ENCODE measurements at regions not wholly inside any gene's neighbourhood (a gene's known extent, or its start where the extent isn't known, plus 50 kb on each side); places are given as distances from the start of the nearest gene placed in this dataset.

DNA sequence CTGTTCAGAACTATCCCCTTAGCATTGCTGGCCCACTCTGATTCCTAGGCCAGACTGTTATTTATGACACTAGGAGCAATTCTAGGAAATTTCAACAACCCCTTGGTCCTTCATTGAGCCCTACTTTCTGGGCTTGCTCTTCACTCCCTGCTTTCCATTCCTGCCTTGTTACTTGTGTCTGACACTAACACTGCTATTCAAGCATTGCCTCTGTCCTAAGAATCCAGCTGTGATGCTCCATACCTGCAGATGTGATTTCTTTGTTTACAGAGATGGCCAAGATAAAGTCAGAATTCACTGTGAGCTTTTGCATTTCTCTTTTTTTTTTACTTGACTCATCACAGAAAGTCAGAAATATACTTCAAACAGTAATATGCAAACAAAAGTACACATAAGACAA lies 377.2 kb upstream of the GOT2 start:
- Histone ChIP-seq H3K4me3 (no peak overlapping the region), H4K20me1 (ENCODE audit: control insufficient read depth, insufficient read depth) (no peaks in the 10 kb centered on the region), H3K9ac (ENCODE audit: control insufficient read depth, insufficient read depth, low read length) (no peak overlapping the region), H3K79me2 (ENCODE audit: control insufficient read depth, insufficient read depth, low read length) (no peaks in the 10 kb centered on the region), H3K4me1 (ENCODE audit: control insufficient read depth, insufficient read depth, low read length) (no peaks in the 10 kb centered on the region), H2AFZ (ENCODE audit: control insufficient read depth, low read depth, low read length) (no peak overlapping the region), H3K36me3 (ENCODE audit: control insufficient read depth in 2 of 2, insufficient read depth in 2 of 2, low read length in 1 of 2) (no peaks in the 10 kb centered on the region), H3K9me3 (replicated peaks; ENCODE audit: control insufficient read depth, insufficient read depth, low read length) (no peaks in the 10 kb centered on the region), H3K27me3 (replicated peaks in 1 of 2; ENCODE audit: control insufficient read depth in 2 of 2, insufficient read depth in 2 of 2, low read length in 1 of 2) (no peaks in the 10 kb centered on the region), H3K27ac (ENCODE audit: control insufficient read depth, insufficient read depth) (no peak overlapping the region), H3K4me2 (ENCODE audit: control insufficient read depth, insufficient read depth) (no peak overlapping the region)
- BruUV-seq (replicated peaks): no TSS peak
- no peak for FAIRE-seq
- in situ Hi-C loops (cut with MboI): no loop called here
- no peak for DNase-seq (ENCODE audit: low read depth, low spot score)
- ATAC-seq: no peak
- ChIA-PET POLR2A (no interaction called here), SMC1A (ENCODE audit: uncharacterized antibody, unreplicated experiment) (no interaction called here), RAD21 (ENCODE audit: unreplicated experiment) (no interaction called here), CTCF (no interaction called here)
- intact Hi-C loops (cut with micrococcal nuclease; ENCODE audit: unreplicated experiment): no loop called here
- TF ChIP-seq FOS (IDR thresholded peaks at IDR 0.05; ENCODE audit: borderline replicate concordance, extremely low read depth, insufficient read length) (no peak), ESRRA (IDR thresholded peaks at IDR 0.05; ENCODE audit: low read length) (no peak), SREBF1 (IDR thresholded peaks at IDR 0.05; ENCODE audit: low read length) (no peak), CBX5 (IDR thresholded peaks at IDR 0.05; ENCODE audit: low read depth) (no peak), NBN (IDR thresholded peaks at IDR 0.05) (no peak), FOXM1 (IDR thresholded peaks at IDR 0.05; ENCODE audit: low read depth, low read length) (no peak), POLR2AphosphoS5 (IDR thresholded peaks at IDR 0.05; ENCODE audit: low read length) (no peak), YBX1 (IDR thresholded peaks at IDR 0.05) (no peak), TAF1 (IDR thresholded peaks at IDR 0.05; ENCODE audit: borderline replicate concordance, low read depth, low read length) (no peak)
- TF ChIP-seq, protein P1, sequence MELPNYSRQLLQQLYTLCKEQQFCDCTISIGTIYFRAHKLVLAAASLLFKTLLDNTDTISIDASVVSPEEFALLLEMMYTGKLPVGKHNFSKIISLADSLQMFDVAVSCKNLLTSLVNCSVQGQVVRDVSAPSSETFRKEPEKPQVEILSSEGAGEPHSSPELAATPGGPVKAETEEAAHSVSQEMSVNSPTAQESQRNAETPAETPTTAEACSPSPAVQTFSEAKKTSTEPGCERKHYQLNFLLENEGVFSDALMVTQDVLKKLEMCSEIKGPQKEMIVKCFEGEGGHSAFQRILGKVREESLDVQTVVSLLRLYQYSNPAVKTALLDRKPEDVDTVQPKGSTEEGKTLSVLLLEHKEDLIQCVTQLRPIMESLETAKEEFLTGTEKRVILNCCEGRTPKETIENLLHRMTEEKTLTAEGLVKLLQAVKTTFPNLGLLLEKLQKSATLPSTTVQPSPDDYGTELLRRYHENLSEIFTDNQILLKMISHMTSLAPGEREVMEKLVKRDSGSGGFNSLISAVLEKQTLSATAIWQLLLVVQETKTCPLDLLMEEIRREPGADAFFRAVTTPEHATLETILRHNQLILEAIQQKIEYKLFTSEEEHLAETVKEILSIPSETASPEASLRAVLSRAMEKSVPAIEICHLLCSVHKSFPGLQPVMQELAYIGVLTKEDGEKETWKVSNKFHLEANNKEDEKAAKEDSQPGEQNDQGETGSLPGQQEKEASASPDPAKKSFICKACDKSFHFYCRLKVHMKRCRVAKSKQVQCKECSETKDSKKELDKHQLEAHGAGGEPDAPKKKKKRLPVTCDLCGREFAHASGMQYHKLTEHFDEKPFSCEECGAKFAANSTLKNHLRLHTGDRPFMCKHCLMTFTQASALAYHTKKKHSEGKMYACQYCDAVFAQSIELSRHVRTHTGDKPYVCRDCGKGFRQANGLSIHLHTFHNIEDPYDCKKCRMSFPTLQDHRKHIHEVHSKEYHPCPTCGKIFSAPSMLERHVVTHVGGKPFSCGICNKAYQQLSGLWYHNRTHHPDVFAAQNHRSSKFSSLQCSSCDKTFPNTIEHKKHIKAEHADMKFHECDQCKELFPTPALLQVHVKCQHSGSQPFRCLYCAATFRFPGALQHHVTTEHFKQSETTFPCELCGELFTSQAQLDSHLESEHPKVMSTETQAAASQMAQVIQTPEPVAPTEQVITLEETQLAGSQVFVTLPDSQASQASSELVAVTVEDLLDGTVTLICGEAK (IDR thresholded peaks at IDR 0.05; ENCODE audit: borderline replicate concordance): no peak
- TF ChIP-seq, protein P2, sequence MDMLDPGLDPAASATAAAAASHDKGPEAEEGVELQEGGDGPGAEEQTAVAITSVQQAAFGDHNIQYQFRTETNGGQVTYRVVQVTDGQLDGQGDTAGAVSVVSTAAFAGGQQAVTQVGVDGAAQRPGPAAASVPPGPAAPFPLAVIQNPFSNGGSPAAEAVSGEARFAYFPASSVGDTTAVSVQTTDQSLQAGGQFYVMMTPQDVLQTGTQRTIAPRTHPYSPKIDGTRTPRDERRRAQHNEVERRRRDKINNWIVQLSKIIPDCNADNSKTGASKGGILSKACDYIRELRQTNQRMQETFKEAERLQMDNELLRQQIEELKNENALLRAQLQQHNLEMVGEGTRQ (IDR thresholded peaks at IDR 0.05; ENCODE audit: borderline replicate concordance, low read depth, low read length): no peak
- TF ChIP-seq, protein P3, sequence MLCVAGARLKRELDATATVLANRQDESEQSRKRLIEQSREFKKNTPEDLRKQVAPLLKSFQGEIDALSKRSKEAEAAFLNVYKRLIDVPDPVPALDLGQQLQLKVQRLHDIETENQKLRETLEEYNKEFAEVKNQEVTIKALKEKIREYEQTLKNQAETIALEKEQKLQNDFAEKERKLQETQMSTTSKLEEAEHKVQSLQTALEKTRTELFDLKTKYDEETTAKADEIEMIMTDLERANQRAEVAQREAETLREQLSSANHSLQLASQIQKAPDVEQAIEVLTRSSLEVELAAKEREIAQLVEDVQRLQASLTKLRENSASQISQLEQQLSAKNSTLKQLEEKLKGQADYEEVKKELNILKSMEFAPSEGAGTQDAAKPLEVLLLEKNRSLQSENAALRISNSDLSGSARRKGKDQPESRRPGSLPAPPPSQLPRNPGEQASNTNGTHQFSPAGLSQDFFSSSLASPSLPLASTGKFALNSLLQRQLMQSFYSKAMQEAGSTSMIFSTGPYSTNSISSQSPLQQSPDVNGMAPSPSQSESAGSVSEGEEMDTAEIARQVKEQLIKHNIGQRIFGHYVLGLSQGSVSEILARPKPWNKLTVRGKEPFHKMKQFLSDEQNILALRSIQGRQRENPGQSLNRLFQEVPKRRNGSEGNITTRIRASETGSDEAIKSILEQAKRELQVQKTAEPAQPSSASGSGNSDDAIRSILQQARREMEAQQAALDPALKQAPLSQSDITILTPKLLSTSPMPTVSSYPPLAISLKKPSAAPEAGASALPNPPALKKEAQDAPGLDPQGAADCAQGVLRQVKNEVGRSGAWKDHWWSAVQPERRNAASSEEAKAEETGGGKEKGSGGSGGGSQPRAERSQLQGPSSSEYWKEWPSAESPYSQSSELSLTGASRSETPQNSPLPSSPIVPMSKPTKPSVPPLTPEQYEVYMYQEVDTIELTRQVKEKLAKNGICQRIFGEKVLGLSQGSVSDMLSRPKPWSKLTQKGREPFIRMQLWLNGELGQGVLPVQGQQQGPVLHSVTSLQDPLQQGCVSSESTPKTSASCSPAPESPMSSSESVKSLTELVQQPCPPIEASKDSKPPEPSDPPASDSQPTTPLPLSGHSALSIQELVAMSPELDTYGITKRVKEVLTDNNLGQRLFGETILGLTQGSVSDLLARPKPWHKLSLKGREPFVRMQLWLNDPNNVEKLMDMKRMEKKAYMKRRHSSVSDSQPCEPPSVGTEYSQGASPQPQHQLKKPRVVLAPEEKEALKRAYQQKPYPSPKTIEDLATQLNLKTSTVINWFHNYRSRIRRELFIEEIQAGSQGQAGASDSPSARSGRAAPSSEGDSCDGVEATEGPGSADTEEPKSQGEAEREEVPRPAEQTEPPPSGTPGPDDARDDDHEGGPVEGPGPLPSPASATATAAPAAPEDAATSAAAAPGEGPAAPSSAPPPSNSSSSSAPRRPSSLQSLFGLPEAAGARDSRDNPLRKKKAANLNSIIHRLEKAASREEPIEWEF (IDR thresholded peaks at IDR 0.05; ENCODE audit: insufficient replicate concordance, low read depth, low read length): no peak
- TF ChIP-seq, protein P4, sequence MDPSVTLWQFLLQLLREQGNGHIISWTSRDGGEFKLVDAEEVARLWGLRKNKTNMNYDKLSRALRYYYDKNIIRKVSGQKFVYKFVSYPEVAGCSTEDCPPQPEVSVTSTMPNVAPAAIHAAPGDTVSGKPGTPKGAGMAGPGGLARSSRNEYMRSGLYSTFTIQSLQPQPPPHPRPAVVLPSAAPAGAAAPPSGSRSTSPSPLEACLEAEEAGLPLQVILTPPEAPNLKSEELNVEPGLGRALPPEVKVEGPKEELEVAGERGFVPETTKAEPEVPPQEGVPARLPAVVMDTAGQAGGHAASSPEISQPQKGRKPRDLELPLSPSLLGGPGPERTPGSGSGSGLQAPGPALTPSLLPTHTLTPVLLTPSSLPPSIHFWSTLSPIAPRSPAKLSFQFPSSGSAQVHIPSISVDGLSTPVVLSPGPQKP (IDR thresholded peaks at IDR 0.05; ENCODE audit: low read depth, low read length): no peak
